ENCODE measurements at regions not wholly inside any gene's neighbourhood (a gene's known extent, or its start where the extent isn't known, plus 50 kb on each side); places are given as distances from the start of the nearest gene placed in this dataset.
"Not testable (repeated sequence)": the region's sequence is repeated elsewhere in the genome, so short reads cannot be mapped to it uniquely, and the experiment has no call there.

- Mint-ChIP-seq H3K9me3 (no peaks in the 10 kb centered on the region), H3K27ac (no peak overlapping the region), H3K4me3 (no peak overlapping the region), H3K4me1 (no peaks in the 10 kb centered on the region), H3K27me3 (no peaks in the 10 kb centered on the region), H3K36me3 (ENCODE audit: low read depth) (no peaks in the 10 kb centered on the region)
- no peak for DNase-seq
- POLR2A ChIA-PET = no interaction called here
- CTCF ChIA-PET = no interaction called here
These were observed 904.1 kb upstream of the EPHA5 start for GRCh38 chr4:66574145-66574978.

- no peak for DNase-seq
- H3K27ac Mint-ChIP-seq = no peak overlapping the region
- H3K4me3 Mint-ChIP-seq = no peak overlapping the region
- H3K4me1 Mint-ChIP-seq = no peaks in the 10 kb centered on the region
- H3K9me3 Mint-ChIP-seq = no peaks in the 10 kb centered on the region
- H3K36me3 Mint-ChIP-seq (ENCODE audit: low read depth) = no peaks in the 10 kb centered on the region
- POLR2A ChIA-PET = no interaction called here
- CTCF ChIA-PET = no interaction called here
- H3K27me3 Mint-ChIP-seq = no peaks in the 10 kb centered on the region
These were observed 902.7 kb upstream of the EPHA5 start for GRCh38 chr4:66572949-66573348.

GRCh38 chr4:66571145-66571695, 900.9 kb upstream of the EPHA5 start:
- H3K9me3 Mint-ChIP-seq = no peaks in the 10 kb centered on the region
- H3K4me1 Mint-ChIP-seq = no peaks in the 10 kb centered on the region
- POLR2A ChIA-PET = no interaction called here
- CTCF ChIA-PET = no interaction called here
- H3K36me3 Mint-ChIP-seq (ENCODE audit: low read depth) = no peaks in the 10 kb centered on the region
- no peak overlapping the region for H3K27ac Mint-ChIP-seq
- no peak for DNase-seq
- H3K27me3 Mint-ChIP-seq = no peaks in the 10 kb centered on the region
- H3K4me3 Mint-ChIP-seq = no peak overlapping the region

- POLR2A ChIA-PET = no interaction called here
- Mint-ChIP-seq H3K27me3 (no peaks in the 10 kb centered on the region), H3K36me3 (ENCODE audit: low read depth) (no peaks in the 10 kb centered on the region)
These were observed 898.9 kb upstream of the EPHA5 start for GRCh38 chr4:66569228-66569627.

GRCh38 chr4:66568431-66568830, 898.1 kb upstream of the EPHA5 start:
- Mint-ChIP-seq H3K36me3 (ENCODE audit: low read depth) (no peaks in the 10 kb centered on the region), H3K27ac (no peak overlapping the region), H3K9me3 (no peaks in the 10 kb centered on the region), H3K27me3 (no peaks in the 10 kb centered on the region), H3K4me1 (no peaks in the 10 kb centered on the region), H3K4me3 (no peak overlapping the region)
- no peak for DNase-seq
- POLR2A ChIA-PET = no interaction called here
- CTCF ChIA-PET = no interaction called here

More at GRCh38 chr4:66569228-66569627, 898.9 kb upstream of the EPHA5 start:
- Mint-ChIP-seq H3K9me3 (no peaks in the 10 kb centered on the region), H3K27ac (no peak overlapping the region), H3K4me3 (no peak overlapping the region), H3K4me1 (no peaks in the 10 kb centered on the region)
- CTCF ChIA-PET = no interaction called here
- DNase-seq = no peak

DNA sequence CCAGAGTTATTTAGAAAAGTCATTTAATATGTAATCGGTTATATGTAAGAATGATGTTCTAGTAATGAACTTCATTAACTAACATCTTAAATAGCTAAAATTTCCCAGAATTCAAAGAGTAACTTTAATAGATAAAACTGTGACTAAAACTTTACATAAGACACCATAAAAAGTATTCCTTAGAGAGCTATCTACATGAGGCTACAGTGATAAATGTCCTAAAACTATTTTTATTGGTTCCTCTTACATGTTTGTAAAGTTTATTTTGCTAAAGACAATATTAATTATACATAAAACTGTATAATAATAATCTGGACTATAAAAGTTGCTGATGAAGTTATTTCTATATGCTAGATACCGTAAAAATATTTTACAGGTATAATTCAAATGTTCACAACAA, 897.7 kb upstream of the EPHA5 start:
- no peaks in the 10 kb centered on the region for H3K27me3 Mint-ChIP-seq
- ChIA-PET CTCF (no interaction called here), POLR2A (no interaction called here)
- no peaks in the 10 kb centered on the region for H3K4me1 Mint-ChIP-seq
- no peak overlapping the region for H3K27ac Mint-ChIP-seq
- no peaks in the 10 kb centered on the region for H3K36me3 Mint-ChIP-seq (ENCODE audit: low read depth)
- DNase-seq = no peak
- H3K9me3 Mint-ChIP-seq = no peaks in the 10 kb centered on the region
- no peak overlapping the region for H3K4me3 Mint-ChIP-seq

- ChIA-PET POLR2A (no interaction called here), CTCF (no interaction called here)
- H3K4me1 Mint-ChIP-seq = no peaks in the 10 kb centered on the region
- no peak overlapping the region for H3K4me3 Mint-ChIP-seq
- no peak overlapping the region for H3K27ac Mint-ChIP-seq
- H3K27me3 Mint-ChIP-seq = no peaks in the 10 kb centered on the region
- no peak for DNase-seq
- H3K36me3 Mint-ChIP-seq (ENCODE audit: low read depth) = no peaks in the 10 kb centered on the region
- no peaks in the 10 kb centered on the region for H3K9me3 Mint-ChIP-seq
These were observed 897.3 kb upstream of the EPHA5 start for GRCh38 chr4:66567551-66567950.

DNA sequence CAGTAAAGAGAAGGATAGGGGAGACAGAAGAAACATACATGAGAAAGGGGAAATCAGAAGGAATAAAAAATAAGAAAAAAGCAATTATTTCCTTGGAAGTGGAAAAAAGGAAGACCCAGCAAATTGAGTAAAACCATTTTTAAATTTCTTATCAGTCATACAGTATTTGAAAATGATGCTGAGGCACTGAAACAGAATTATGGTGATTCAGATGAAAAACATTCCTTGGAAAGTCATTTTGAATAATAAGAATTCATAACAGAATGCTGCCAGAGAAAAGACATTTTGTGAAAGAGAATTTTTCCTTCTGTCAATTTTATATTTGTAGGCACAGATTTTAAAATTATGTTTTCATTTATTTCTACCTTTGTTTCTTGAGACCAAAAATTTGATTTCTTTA, 895.5 kb upstream of the EPHA5 start:
- Mint-ChIP-seq H3K4me1 (no peaks in the 10 kb centered on the region), H3K4me3 (no peak overlapping the region), H3K27me3 (no peaks in the 10 kb centered on the region), H3K36me3 (ENCODE audit: low read depth) (no peaks in the 10 kb centered on the region), H3K27ac (no peak overlapping the region), H3K9me3 (peaks cover 4% of the 10 kb centered on the region)
- POLR2A ChIA-PET = no interaction called here
- no peak for DNase-seq
- CTCF ChIA-PET = no interaction called here

DNA sequence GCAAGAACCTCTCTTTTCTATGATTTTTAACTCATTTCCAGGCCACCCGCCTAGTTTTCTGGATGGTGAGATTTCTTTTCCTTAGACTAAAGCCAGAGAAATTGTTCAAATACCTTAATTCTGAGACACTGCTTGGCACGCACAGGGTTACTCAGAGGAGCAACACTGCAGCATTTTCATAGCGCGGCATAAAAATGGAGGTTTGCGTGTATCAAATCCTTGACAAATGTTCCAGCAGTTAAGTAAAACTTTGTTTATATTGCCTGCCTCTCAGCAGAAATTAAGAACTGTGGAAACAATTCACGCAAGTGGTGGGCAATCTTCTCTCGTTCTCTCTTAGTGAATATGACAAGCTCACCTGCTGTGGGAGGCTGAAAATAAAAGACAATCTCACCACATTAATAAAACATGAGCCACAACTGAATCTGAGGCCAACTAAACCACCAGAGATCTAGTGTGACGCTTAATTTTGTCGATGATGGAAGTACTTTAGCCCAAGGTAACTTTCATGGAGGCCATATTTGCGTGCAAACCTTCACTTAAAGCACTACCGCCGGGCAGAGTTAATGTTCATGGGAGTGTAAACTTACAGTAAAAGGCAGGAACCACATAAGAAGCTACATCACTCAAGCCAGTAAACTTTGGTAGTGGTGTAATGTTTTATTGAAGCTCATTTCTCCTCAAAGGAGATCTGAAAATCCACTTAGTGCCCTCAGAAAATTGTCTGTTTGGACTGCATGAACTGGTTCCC, 894.8 kb upstream of the EPHA5 start:
- no peaks in the 10 kb centered on the region for H3K36me3 Mint-ChIP-seq (ENCODE audit: low read depth)
- no peak overlapping the region for H3K27ac Mint-ChIP-seq
- DNase-seq = no peak
- peaks cover 4% of the 10 kb centered on the region for H3K9me3 Mint-ChIP-seq
- CTCF ChIA-PET = no interaction called here
- no peaks in the 10 kb centered on the region for H3K27me3 Mint-ChIP-seq
- POLR2A ChIA-PET = no interaction called here
- H3K4me3 Mint-ChIP-seq = no peak overlapping the region
- no peaks in the 10 kb centered on the region for H3K4me1 Mint-ChIP-seq

GRCh38 chr4:66562276-66562806, 892.1 kb upstream of the EPHA5 start:
- ChIA-PET POLR2A (no interaction called here), CTCF (no interaction called here)
- H3K27ac Mint-ChIP-seq = no peak overlapping the region
- no peak overlapping the region for H3K4me3 Mint-ChIP-seq
- H3K27me3 Mint-ChIP-seq = no peaks in the 10 kb centered on the region
- H3K9me3 Mint-ChIP-seq = peaks cover 4% of the 10 kb centered on the region
- no peak for DNase-seq
- H3K4me1 Mint-ChIP-seq = no peaks in the 10 kb centered on the region
- H3K36me3 Mint-ChIP-seq (ENCODE audit: low read depth) = no peaks in the 10 kb centered on the region

GRCh38 chr4:66561465-66562053, 891.3 kb upstream of the EPHA5 start:
- H3K4me3 Mint-ChIP-seq; H3K4me1 Mint-ChIP-seq; H3K27me3 Mint-ChIP-seq; H3K27ac Mint-ChIP-seq; CTCF ChIA-PET; DNase-seq; H3K36me3 Mint-ChIP-seq (ENCODE audit: low read depth); H3K9me3 Mint-ChIP-seq; POLR2A ChIA-PET: not testable (repeated sequence)

GRCh38 chr4:66558651-66559050, 888.4 kb upstream of the EPHA5 start:
- no peaks in the 10 kb centered on the region for H3K4me1 Mint-ChIP-seq
- no peak for DNase-seq
- peaks cover 6% of the 10 kb centered on the region for H3K9me3 Mint-ChIP-seq
- no peak overlapping the region for H3K4me3 Mint-ChIP-seq
- POLR2A ChIA-PET = no interaction called here
- CTCF ChIA-PET = no interaction called here
- no peaks in the 10 kb centered on the region for H3K36me3 Mint-ChIP-seq (ENCODE audit: low read depth)
- no peaks in the 10 kb centered on the region for H3K27me3 Mint-ChIP-seq
- no peak overlapping the region for H3K27ac Mint-ChIP-seq

DNA sequence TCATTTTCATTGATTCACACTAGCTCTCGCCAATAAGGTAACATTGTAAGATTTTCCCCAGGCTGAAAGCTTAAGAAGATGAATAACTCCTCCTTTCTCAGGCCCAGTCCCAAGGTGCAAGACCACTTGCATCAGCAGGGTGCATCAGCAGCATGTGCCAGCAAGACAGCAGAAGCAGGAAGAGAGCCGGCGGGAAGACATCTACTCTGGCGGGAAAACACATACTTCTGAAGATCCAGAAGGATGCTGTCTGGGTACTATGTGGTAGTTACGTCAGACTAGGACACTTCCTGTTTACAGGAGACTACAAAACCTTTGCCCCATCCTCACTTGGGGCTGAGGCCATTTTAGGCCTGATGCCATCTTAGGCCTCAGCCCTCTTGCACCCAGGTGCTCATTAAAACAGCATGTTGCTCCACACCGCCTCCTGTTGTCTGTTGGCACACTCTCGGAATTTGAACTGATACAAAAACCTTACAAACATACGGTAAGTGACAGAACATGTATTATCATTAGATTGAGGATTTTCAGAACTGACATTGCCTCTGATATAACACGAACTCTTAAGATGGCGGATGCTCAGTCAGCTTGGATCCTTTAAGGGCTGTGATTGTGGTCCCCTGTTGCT, 886.5 kb upstream of the EPHA5 start:
- Mint-ChIP-seq H3K27ac (no peak overlapping the region), H3K4me3 (no peak overlapping the region), H3K36me3 (ENCODE audit: low read depth) (no peaks in the 10 kb centered on the region), H3K4me1 (no peaks in the 10 kb centered on the region), H3K9me3 (peaks cover 2% of the 10 kb centered on the region), H3K27me3 (no peaks in the 10 kb centered on the region)
- no peak for DNase-seq
- ChIA-PET POLR2A (no interaction called here), CTCF (no interaction called here)

Measured in activated CD4-positive, alpha-beta T cell treated with anti-CD3 and anti-CD28 coated beads, Interleukin-2, amount 10 ng/mL, durations not matched to agents 7 days and 5 days (primary cell).